Activated naive CD8-positive, alpha-beta T cell treated with anti-CD3 and anti-CD28 coated beads, Interleukin-2, amount 10 ng/mL, durations not matched to agents 7 days and 5 days (primary cell): ENCODE measurements at regions not wholly inside any gene's neighbourhood (a gene's known extent, or its start where the extent isn't known, plus 50 kb on each side); places are given as distances from the start of the nearest gene placed in this dataset.

Source experiments
- ATAC-seq: fragments of 150-1000 bp; cut with Tn5 transposase; one replicate; pipeline ENCODE4 v1.10.0; 2021; ENCODE audit warnings: low read depth, moderate library complexity
- POLR2A ChIA-PET: fragments of 350-600 bp; sonication (Branson Sonifier 250); formaldehyde crosslinking; loops from one replicate; lab custom pipeline; 2021; ENCODE audit warnings: antibody characterized with exemption; lab: Charles Lee
- DNase-seq: peaks from one replicate; pipeline ENCODE4 v3.0.0; 2021
- H3K27ac Mint-ChIP-seq: one replicate; pipeline ENCODE4 v1.8.0; 2022; ENCODE audit warnings: mild to moderate bottlenecking, mixed read lengths
- H3K27me3 Mint-ChIP-seq: one replicate; pipeline ENCODE4 v1.8.0; 2022; ENCODE audit warnings: mild to moderate bottlenecking, moderate library complexity, mixed read lengths
- H3K36me3 Mint-ChIP-seq: one replicate; pipeline ENCODE4 v1.8.0; 2021; ENCODE audit warnings: mild to moderate bottlenecking, mixed read lengths
- H3K4me1 Mint-ChIP-seq: one replicate; pipeline ENCODE4 v1.8.0; 2021; ENCODE audit warnings: mixed read lengths
- H3K4me3 Mint-ChIP-seq: one replicate; pipeline ENCODE4 v1.8.0; 2022; ENCODE audit warnings: mild to moderate bottlenecking, moderate library complexity, mixed read lengths
- H3K9me3 Mint-ChIP-seq: one replicate; pipeline ENCODE4 v1.8.0; 2021; ENCODE audit warnings: mixed read lengths

DNA sequence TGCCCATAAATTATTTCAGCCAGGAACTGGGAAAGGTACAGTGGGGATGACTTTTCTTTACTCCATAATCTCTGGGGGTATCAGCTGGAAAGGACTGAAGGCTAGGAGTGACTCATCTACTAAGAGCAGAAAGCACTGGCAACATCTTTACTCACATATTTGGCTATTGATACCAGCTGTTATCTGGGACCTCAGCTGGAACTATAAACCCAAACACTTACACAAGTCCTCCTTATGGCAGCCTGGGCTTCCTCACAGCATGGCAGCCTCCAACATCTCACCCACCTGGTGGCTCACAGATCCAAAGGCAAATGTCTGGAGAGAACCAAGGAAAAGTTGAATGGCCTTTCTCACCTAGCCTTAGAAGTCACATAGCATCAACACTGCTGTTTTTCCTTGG is 379.0 kb upstream of the RND3 start:
- POLR2A ChIA-PET = no interaction called here
- Mint-ChIP-seq H3K27ac (no peak overlapping the region), H3K36me3 (no peaks in the 10 kb centered on the region), H3K4me1 (no peaks in the 10 kb centered on the region), H3K27me3 (peaks cover 3% of the 10 kb centered on the region), H3K4me3 (no peak overlapping the region), H3K9me3 (no peaks in the 10 kb centered on the region)
- no peak for DNase-seq
- no peak for ATAC-seq

DNA sequence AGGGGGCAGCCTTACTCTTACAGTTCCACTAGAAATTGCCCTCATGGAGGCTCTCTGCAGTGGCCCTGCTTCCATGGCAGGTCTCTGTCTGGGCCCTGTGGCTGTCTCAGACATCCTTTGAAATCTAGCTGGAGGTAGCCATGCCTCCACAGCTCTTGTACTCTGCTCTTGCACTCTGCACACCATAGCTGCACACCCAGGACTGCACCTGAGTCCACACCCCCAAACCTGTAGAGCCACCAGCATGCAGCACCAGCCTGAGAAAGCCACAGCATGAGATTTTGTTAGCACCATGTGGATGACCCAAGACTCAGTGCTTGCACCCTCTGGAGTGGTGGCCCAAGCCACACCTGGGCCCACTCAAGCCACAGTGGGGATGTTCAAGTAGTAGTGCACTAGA is 376.2 kb upstream of the RND3 start:
- no peaks in the 10 kb centered on the region for H3K4me1 Mint-ChIP-seq
- no peak overlapping the region for H3K4me3 Mint-ChIP-seq
- ATAC-seq (no peak), DNase-seq (no peak)
- POLR2A ChIA-PET = no interaction called here
- H3K36me3 Mint-ChIP-seq = no peaks in the 10 kb centered on the region
- H3K27me3 Mint-ChIP-seq = peaks cover 2% of the 10 kb centered on the region
- H3K9me3 Mint-ChIP-seq = no peaks in the 10 kb centered on the region
- H3K27ac Mint-ChIP-seq = no peak overlapping the region

DNA sequence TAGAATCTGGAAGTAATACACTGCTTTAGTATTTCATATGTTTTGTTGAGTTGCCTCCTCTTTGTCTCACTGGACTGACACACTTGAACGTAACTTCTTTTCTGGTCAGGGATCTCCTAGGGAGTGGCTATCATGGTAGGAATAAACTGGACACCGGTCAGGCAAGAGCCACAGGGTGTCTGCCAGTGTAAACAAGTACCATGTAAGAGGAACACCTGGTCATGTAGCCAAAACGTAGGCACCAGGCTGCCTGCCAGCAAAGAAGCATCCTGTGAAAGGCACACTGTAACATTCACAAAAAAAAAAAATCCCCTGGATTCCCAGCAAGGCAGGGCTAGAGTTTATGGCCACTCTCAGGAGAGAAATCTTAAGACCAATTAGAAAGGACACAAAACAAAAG is 372.8 kb upstream of the RND3 start:
- H3K9me3 Mint-ChIP-seq = no peaks in the 10 kb centered on the region
- POLR2A ChIA-PET = no interaction called here
- no peak for ATAC-seq
- H3K27me3 Mint-ChIP-seq = peaks cover 2% of the 10 kb centered on the region
- no peaks in the 10 kb centered on the region for H3K4me1 Mint-ChIP-seq
- H3K27ac Mint-ChIP-seq = no peak overlapping the region
- H3K36me3 Mint-ChIP-seq = no peaks in the 10 kb centered on the region
- no peak for DNase-seq
- no peak overlapping the region for H3K4me3 Mint-ChIP-seq

DNA sequence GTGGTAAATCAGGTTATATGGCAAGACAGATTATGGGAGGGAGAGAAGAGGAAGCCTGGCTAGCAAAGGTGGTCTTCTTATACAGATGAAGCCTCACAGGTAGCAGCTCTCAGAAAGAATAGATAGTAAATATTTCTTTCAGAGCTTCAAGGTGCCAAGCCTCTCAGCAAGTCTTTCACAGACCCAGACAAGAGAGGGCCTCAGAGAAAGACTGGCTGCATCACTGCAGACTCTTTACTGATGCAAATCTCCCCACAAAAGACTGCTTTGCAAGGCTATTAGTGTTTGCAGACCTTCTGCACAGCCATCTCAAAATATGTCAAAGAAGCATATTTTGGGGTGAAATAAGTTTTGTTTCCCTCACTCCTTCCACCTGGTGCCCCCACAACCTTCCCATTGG is 372.4 kb upstream of the RND3 start:
- no peak overlapping the region for H3K27ac Mint-ChIP-seq
- peaks cover 2% of the 10 kb centered on the region for H3K27me3 Mint-ChIP-seq
- POLR2A ChIA-PET = no interaction called here
- ATAC-seq (no peak), DNase-seq (no peak)
- no peaks in the 10 kb centered on the region for H3K4me1 Mint-ChIP-seq
- H3K36me3 Mint-ChIP-seq = no peaks in the 10 kb centered on the region
- no peaks in the 10 kb centered on the region for H3K9me3 Mint-ChIP-seq
- no peak overlapping the region for H3K4me3 Mint-ChIP-seq

DNA sequence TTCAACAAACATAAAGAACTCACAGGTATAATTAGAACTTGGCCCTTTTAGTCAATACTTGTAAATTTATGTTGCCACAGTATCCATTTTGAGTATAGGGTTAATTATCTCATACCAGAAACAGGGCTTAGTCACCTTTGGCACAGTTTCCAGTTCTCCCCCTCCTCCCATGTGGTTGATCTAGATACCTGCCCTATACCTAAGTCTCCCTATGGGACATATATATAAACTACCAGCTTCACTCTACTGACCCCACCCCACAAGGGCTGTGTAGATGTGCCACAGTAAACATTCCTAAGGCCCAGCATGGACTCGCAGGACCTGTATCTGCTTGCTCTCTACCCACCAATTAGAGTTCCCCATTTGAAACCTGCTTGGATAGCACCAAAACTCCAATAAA is 371.7 kb upstream of the RND3 start:
- POLR2A ChIA-PET = no interaction called here
- H3K36me3 Mint-ChIP-seq = no peaks in the 10 kb centered on the region
- H3K4me3 Mint-ChIP-seq = no peak overlapping the region
- no peak overlapping the region for H3K27ac Mint-ChIP-seq
- DNase-seq = no peak
- H3K4me1 Mint-ChIP-seq = no peaks in the 10 kb centered on the region
- peaks cover 2% of the 10 kb centered on the region for H3K27me3 Mint-ChIP-seq
- H3K9me3 Mint-ChIP-seq = no peaks in the 10 kb centered on the region
- ATAC-seq = no peak

DNA sequence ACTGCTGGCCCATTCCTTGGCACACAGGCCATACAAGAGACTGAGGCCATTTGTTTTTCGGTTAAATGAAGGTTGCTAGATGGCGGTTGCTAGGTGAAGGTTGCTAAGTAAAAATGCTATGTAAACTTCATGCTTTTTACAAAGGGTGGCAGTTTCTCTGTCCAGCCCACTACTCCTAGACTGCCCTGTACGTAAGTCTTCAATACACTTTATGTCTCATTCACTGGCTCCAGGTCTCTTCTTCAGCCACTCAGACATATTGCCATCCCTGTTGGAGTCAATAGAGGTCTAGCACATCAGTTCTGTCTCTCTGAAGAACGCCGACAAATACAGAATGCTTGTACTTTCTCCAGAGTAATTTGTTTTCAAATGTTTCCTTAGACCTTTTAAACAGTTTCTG is 370.9 kb upstream of the RND3 start:
- H3K4me1 Mint-ChIP-seq = no peaks in the 10 kb centered on the region
- POLR2A ChIA-PET = no interaction called here
- H3K27ac Mint-ChIP-seq = no peak overlapping the region
- H3K4me3 Mint-ChIP-seq = no peak overlapping the region
- DNase-seq (no peak), ATAC-seq (no peak)
- no peaks in the 10 kb centered on the region for H3K36me3 Mint-ChIP-seq
- no peaks in the 10 kb centered on the region for H3K9me3 Mint-ChIP-seq
- peaks cover 2% of the 10 kb centered on the region for H3K27me3 Mint-ChIP-seq

DNA sequence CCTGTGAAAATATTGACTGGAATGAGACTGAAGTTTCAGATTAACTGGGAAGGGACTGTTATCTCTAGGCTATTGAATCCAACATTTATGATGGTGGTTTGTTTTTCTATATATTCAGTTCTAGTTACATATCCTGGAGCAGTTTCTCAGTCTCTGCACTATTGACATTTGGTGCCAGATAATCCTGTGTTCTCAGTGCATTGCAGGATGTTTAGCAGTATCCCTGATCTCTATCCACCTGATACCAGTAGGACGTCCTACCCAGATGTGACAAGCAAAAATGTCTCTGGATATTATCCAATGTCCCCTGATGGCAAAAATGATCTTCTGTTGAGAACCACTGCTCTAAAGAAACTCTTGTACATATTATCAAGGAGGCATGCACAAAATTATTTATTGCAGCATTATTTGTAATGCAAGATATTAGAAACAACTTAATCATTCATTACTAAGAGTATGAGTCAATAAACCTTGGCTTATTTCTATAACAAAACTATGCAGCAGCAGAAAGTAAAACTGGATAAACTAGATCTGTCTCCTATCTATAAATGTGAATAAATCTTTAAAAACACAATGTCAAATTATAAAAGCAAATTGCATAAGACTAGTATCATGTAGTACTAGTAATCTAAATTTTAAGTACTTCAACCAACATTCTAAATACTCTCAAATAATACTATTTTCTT is 369.3 kb upstream of the RND3 start:
- POLR2A ChIA-PET = no interaction called here
- ATAC-seq (no peak), DNase-seq (no peak)
- Mint-ChIP-seq H3K27me3 (peaks cover 2% of the 10 kb centered on the region), H3K4me1 (no peaks in the 10 kb centered on the region), H3K9me3 (no peaks in the 10 kb centered on the region), H3K36me3 (no peaks in the 10 kb centered on the region), H3K4me3 (no peak overlapping the region), H3K27ac (no peak overlapping the region)

DNA sequence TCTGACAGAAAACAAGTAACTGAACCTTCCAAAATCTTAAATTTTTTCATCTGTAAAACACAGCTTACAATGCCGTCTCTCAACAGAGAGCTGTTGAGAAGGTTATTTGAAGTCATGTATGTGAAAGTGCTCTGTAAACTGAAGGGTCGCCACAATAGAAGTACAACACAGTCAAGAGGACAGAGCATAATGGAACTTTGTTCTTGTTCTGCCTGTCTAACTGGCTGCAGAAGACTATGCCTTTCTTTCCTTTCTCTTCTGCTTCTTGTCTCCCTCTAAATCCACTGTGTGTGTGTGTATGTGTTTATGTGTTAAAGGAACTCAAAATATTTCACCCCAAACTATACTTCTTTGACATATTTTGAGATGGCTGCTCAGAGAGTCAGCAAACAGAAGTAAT is 365.8 kb upstream of the RND3 start:
- no peak overlapping the region for H3K27ac Mint-ChIP-seq
- no peaks in the 10 kb centered on the region for H3K36me3 Mint-ChIP-seq
- H3K4me3 Mint-ChIP-seq = no peak overlapping the region
- no peaks in the 10 kb centered on the region for H3K4me1 Mint-ChIP-seq
- no peaks in the 10 kb centered on the region for H3K9me3 Mint-ChIP-seq
- no peak for ATAC-seq
- peaks cover 2% of the 10 kb centered on the region for H3K27me3 Mint-ChIP-seq
- POLR2A ChIA-PET = no interaction called here
- no peak for DNase-seq

DNA sequence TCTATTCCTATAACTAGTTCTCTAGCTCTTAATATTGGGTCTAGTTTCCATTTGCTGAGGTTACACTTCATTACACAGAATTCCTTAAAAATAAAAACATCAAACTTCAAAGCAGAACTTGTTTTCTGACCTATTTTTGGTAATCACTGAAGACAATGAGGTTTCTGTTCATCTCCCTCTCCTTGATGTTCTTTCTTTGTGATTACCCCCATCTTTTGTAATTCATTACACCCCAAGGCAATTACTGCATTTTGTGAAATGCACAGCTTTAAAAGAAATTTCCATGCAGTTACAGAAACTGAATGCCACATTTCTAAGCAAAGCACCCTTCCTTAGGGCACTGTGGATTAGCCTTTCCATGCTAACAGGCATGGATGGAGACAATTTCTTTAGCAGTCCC is 363.2 kb upstream of the RND3 start:
- POLR2A ChIA-PET = no interaction called here
- H3K27ac Mint-ChIP-seq = no peak overlapping the region
- H3K27me3 Mint-ChIP-seq = peaks cover 2% of the 10 kb centered on the region
- no peaks in the 10 kb centered on the region for H3K4me1 Mint-ChIP-seq
- H3K4me3 Mint-ChIP-seq = no peak overlapping the region
- ATAC-seq (no peak), DNase-seq (no peak)
- no peaks in the 10 kb centered on the region for H3K36me3 Mint-ChIP-seq
- H3K9me3 Mint-ChIP-seq = no peaks in the 10 kb centered on the region

DNA sequence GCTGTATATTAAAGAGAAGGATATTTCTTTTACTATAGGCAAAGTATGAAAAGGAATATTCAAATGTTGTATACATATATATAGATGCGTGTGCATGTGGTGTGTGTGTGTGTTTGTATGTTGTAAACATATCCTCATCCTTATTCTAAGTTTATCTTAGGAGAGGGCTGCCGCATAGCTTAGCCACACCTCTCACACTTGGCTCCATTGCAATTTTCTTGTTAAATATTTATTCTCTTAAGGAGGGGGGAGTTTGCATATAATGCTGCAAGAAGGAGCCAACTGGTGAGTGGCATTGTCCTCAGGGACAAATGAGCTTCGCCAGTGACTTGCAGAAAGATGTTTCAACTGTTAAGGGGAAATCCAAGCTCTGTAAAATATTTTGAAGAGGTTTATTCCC is 360.1 kb upstream of the RND3 start:
- H3K27me3 Mint-ChIP-seq = peaks cover 2% of the 10 kb centered on the region
- no peaks in the 10 kb centered on the region for H3K9me3 Mint-ChIP-seq
- ATAC-seq = no peak

DNA sequence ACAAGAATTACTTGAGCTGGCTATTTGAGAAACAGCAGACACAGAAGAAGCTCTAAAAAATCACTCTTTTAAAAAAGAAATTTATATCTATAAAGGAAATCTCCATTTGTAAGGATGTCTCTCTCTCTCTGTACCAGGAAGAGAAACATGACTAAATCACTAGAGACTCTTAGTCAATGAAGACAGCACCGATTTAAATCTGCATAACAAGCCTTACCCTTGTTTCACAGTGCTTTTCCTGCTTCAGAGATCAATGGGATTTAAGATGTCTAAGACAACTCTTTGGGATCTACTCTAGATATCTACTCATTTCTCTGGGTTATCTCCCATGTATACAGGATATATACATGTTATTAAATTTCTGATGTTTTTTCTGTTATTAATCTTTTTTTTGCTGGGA is 359.2 kb upstream of the RND3 start:
- no peaks in the 10 kb centered on the region for H3K9me3 Mint-ChIP-seq
- H3K36me3 Mint-ChIP-seq = no peaks in the 10 kb centered on the region
- no peaks in the 10 kb centered on the region for H3K4me1 Mint-ChIP-seq
- DNase-seq (no peak), ATAC-seq (no peak)
- H3K27me3 Mint-ChIP-seq = peaks cover 2% of the 10 kb centered on the region
- H3K4me3 Mint-ChIP-seq = no peak overlapping the region
- POLR2A ChIA-PET = no interaction called here
- no peak overlapping the region for H3K27ac Mint-ChIP-seq

More for the DNA sequence above, 360.1 kb upstream of the RND3 start:
- H3K36me3 Mint-ChIP-seq = no peaks in the 10 kb centered on the region
- H3K27ac Mint-ChIP-seq = no peak overlapping the region
- no peak for DNase-seq
- no peak overlapping the region for H3K4me3 Mint-ChIP-seq
- no peaks in the 10 kb centered on the region for H3K4me1 Mint-ChIP-seq
- POLR2A ChIA-PET = no interaction called here

DNA sequence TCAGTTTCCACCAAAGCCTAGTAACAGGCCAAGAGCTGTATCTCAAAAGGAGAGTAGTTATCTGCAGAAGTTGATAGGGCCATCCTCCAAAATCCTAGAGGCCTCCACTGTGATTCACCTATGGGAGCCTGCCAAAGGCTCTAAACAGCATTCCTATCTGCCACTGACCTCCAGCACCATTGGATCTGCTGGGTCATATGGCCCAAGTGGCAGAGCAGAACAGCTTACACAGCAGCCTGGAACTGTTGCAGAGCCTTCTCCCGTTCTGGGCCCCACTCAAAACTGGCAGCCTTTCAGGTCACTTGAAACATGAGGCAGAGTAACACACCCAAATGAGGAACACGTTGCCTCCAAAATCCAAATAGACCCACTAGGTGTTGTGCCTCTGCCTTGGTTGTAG is 345.2 kb upstream of the RND3 start:
- Mint-ChIP-seq H3K4me3 (no peak overlapping the region), H3K4me1 (no peaks in the 10 kb centered on the region), H3K27ac (no peak overlapping the region), H3K27me3 (no peaks in the 10 kb centered on the region), H3K36me3 (no peaks in the 10 kb centered on the region), H3K9me3 (no peaks in the 10 kb centered on the region)
- DNase-seq (no peak), ATAC-seq (no peak)
- POLR2A ChIA-PET = no interaction called here

DNA sequence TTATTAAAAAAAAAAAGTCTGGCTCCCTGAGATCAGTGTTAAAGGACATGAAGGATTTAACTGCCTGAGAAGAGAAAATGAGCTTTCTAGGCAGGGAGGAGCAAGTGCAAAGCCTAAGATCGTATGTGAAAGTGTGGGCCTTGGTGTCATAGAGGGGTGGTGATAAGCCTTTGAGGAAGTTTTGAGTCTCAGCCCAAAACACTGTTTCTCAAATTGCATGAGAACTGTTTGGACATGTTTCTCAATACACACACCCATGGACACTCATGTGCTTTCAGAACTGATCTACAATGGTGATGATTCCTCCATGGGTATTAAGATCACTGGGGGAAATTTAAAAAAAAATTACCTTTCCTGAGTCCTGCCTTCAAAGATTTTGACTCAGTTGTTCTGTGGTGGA is 336.7 kb upstream of the RND3 start:
- no peak for ATAC-seq
- POLR2A ChIA-PET = no interaction called here

DNA sequence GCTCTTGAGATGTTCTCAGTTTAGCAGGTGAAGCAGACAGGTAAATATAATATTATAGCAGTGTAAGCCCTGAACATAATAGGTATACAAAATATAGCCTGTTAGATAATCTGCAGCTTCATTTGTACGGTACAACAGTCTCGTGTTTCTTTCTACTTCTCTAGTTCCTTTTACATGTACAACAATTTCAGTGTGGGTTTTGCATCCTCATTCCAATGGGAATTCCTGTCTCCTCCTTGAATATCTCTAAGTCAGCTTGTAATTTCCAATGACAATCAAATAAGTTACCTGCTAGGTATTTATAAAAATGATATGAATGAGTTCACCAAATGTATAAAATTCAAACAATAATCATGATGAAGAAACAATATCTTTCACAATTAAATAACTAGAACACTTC is 330.0 kb upstream of the RND3 start:
- no peaks in the 10 kb centered on the region for H3K9me3 Mint-ChIP-seq
- POLR2A ChIA-PET = no interaction called here
- H3K36me3 Mint-ChIP-seq = no peaks in the 10 kb centered on the region

More for the DNA sequence above, 336.7 kb upstream of the RND3 start:
- Mint-ChIP-seq H3K9me3 (no peaks in the 10 kb centered on the region), H3K4me1 (no peaks in the 10 kb centered on the region), H3K27ac (no peak overlapping the region), H3K27me3 (no peaks in the 10 kb centered on the region), H3K36me3 (no peaks in the 10 kb centered on the region), H3K4me3 (no peak overlapping the region)
- DNase-seq = no peak

More for the DNA sequence above, 330.0 kb upstream of the RND3 start:
- DNase-seq = no peak
- Mint-ChIP-seq H3K4me3 (no peak overlapping the region), H3K4me1 (no peaks in the 10 kb centered on the region), H3K27ac (no peak overlapping the region), H3K27me3 (no peaks in the 10 kb centered on the region)
- ATAC-seq = no peak
